ENCODE measurements at regions not wholly inside any gene's neighbourhood (a gene's known extent, or its start where the extent isn't known, plus 50 kb on each side); places are given as distances from the start of the nearest gene placed in this dataset.

DNA sequence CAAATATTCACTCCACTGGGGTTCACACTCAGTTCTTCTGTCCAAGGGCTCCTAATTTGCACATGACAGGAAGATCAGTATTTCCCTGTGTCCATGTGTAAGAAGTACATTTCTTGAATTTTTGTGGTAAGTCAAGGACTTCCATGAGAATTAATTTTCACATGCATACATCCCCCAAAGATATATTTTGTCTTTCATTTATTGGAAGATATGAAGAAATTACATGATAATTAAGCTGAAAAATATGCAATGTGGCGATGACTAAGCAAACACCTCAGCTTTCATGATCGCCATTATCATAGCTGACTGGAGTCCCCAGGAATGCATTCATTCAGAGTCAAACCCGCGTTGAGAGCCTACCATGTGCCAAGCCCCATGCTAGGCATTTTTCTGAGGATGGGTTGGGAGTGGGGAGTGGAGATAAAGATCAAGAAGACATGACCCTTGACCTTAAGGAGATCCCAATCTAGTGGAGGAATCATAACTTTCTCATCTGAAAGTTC lies 104.6 kb upstream of the F3 start:
- no peak for DNase-seq (ENCODE audit: low read depth)

GRCh38 chr1:94644352-94644751 lies 102.8 kb upstream of the F3 start:
- no peak for DNase-seq (ENCODE audit: low read depth)

DNA sequence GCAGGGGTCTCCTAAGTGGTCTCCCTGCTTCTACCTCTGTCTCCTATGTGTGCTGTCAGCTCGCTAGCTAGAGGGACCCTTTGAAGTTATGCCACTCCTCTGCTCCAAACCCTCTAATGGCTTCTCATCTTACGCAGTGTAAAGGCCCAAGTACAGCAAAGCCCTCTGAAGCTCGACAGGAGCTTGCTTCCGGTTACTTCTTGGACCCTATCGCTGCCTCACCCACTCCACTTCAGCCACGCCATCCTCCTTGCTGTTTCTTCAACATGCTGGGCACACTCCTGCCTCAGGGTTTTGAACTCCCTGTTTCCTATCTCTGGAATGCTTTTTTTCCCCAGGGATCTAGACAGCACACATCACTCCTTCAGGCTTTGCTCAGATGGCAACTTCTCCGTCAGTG lies 102.3 kb upstream of the F3 start:
- no peak for DNase-seq (ENCODE audit: low read depth)

- DNase-seq (ENCODE audit: low read depth): no peak
Measured at GRCh38 chr1:94642617-94643321, 101.2 kb upstream of the F3 start.

DNA sequence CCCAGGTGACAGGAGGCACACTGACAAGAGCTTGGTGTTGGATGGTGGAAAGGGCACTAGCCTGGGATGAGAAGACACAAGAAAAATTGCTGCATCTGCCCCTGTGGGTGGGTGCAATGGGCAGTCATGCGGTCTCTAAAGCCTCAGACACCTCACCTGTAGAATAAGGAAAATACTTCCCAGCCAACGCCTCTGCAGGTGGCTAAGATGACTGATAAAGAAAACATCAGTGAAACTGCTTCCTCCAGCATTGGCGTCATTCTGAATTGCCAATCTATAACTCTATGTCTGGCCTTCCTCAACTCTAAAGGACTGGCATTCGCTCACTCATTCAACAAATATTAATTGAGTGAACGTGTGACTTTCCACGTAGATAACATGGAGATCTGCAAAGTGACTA lies 100.4 kb upstream of the F3 start:
- no peak for DNase-seq (ENCODE audit: low read depth)

- no peak for DNase-seq (ENCODE audit: low read depth)
Measured at GRCh38 chr1:94640125-94640524, 98.6 kb upstream of the F3 start.

GRCh38 chr1:94637121-94637520 lies 95.6 kb upstream of the F3 start:
- no peak for DNase-seq (ENCODE audit: low read depth)

DNA sequence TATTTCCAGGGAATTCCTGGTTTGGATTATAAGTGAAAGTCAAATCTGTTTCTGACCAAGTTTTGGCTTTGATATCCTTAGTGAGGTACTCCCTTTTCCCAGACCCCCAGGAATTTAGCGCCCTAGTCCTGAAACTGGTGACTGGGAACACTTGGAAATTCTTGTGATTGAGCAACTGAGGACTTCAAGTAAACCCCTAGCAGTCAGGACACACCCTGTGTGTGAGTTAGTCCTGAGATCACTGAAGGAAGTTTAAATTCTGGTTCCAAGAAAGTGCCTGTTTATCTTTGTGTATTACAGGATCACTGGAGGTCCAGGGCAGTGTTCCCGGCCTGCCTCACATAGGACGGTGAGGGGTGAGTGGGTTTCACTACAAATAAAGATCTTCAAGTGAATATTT lies 95.1 kb upstream of the F3 start:
- DNase-seq (ENCODE audit: low read depth): no peak

DNA sequence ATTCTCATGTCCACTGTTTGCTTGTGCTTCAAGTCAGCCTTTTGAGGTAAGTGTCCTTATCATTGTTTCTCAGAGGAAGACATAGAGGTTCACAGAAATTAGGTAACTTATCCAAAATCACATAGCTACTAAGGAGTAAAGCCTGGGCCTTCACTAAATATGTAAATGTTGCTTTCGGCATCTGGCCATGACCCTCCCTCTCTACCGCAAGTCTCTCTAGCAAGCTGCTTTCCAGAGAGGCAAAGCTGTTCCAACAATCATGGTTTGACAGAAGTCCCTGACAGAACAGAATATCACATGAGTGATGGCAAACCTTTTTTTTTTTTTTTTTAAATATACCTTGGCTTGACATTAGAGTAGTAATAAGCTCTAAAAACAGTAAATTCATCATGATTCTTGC lies 94.5 kb upstream of the F3 start:
- DNase-seq (ENCODE audit: low read depth): no peak

GRCh38 chr1:94634977-94635416 lies 93.4 kb upstream of the F3 start:
- DNase-seq (ENCODE audit: low read depth): no peak

- DNase-seq (ENCODE audit: low read depth): no peak
Measured at GRCh38 chr1:94633051-94633450, 91.5 kb upstream of the F3 start.

DNA sequence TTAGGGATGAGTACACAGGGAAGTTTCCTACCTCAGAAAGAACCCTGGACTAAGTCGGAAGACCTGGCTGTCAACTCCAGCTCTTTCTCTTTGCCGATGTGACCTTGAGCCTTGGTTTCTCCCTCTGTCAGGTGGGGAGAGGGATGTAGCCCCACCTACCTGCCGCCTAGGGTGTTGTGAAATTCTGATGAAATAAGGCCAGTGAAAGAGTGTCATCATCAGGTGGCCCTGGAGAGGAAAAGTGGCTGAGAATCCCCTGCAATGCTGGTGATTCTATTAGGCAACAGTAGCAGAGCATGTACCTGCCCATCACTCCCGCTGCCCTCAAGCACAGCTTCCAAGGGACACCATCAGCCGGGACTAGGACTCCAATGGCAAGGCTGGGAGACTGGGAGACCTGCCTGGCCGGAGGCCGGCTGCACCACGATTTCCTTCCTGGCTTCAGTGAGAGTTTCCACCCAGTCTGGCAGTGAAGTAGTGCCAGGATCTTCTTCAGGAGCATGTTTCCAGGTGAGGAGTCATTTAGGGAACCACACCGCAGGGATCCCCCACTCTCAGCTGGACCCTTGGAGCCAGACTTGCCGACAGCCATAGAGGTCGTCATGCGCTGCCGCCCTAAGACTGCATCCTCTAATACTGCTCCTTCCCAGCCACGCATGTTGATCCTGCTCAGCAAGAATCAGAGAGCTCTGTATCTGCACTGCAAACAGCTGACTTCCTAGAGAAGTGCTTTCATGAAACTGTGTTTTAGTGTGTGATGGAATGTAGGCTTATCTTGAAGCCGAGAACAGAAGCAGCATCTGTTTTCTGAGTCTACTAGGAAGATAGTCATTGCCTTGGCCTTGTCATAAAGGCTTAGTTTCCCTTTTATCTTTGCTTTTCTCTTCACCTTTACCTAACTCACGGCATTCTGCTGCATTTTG lies 88.0 kb upstream of the F3 start:
- DNase-seq (ENCODE audit: low read depth): no peak

DNA sequence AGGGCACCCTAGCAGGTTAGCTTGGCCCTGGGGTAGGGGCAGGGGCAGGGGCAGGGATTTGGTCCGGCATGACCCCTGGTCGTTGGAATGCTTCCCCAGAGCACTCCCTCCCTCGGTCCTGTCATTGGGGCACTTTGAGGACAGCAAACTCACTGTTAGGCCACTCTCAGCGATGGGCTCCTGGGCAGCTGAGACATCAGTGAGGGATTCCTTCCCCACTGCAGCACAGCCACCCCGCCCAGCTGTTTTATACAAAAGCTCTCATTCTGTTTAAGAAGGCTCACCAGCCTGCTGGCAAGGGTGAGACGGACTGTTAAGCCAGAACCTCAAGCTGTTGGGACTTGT lies 86.9 kb upstream of the F3 start:
- no peak for DNase-seq (ENCODE audit: low read depth)

DNA sequence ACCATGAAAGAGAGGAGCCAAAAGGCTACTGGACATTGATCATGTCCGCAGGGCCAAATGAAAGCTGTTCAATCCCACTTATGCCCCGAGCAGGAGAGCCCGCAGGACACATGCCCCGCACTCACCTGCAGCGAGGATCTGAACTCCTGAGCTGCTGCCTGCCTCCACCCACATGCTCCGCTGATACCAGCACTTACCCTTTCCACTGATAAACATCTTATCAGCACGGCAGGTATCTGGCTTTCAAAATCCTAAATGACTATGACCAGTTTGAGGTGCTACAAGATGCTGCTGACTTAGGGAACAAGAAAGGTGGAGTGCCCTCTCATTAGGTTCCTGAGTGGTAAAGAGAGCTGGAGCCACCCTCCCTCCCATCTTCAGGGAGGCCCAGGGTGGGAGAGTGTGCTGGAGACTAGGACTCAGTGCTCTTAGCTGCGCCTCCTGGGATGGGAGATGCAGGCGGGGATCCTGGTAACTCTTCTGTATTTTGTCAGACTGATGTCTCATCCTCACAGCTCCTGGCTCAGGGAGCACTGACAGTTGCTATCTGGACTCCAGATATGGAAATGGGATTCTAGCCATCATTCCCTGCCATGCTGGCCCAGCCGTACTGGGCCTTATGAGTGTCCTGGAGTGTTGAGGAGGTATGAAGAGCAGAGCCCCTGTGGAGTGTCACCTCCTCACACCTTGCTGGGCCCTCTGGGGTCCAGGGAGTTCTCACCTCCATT lies 86.4 kb upstream of the F3 start:
- DNase-seq (ENCODE audit: low read depth): no peak

GRCh38 chr1:94624203-94624602 lies 82.6 kb upstream of the F3 start:
- DNase-seq (ENCODE audit: low read depth): no peak

GRCh38 chr1:94623560-94624148 lies 82.1 kb upstream of the F3 start:
- no peak for DNase-seq (ENCODE audit: low read depth)

GRCh38 chr1:94622757-94623156 lies 81.2 kb upstream of the F3 start:
- DNase-seq (ENCODE audit: low read depth): no peak

GRCh38 chr1:94621802-94622201 lies 80.2 kb upstream of the F3 start:
- DNase-seq (ENCODE audit: low read depth): no peak

GRCh38 chr1:94621395-94621794 lies 79.8 kb upstream of the F3 start:
- no peak for DNase-seq (ENCODE audit: low read depth)

DNA sequence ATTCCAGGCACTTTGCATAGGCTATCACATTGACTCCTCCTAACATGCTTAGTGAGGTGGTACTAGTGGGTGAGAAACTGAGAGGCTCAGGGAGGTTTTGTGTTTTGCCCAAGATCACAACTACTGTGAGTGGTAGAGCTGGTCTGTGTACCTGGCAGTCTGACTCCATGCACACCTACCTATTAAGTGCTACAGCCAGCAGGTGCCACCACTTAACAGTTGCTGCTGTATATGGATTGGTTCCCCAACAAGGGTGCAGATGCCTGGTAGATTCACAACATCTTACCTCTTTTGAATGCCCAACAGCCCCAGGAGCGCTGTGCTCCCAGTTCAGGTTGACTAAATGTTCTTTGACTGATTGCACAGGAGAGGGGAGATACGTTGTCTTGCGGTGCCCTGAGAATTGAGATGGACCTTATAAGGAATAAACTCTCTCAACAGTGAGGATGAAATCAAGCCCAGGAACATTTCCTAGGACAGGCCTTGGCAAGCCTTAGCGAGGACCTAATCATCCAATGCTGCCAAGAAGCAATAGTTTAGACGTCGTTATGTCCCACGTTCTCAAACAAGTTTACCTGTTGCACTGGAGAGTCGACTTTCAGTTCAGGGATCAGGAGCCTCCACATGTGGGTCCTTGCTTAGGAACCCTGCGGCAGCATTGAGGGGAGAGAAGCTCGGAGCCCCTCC lies 78.9 kb upstream of the F3 start:
- no peak for DNase-seq (ENCODE audit: low read depth)

- no peak for DNase-seq (ENCODE audit: low read depth)
Measured at GRCh38 chr1:94619731-94620130, 78.2 kb upstream of the F3 start.

Measured in forelimb muscle (tissue), 1 donor.